Left lung (tissue), 4 donors: ENCODE measurements at regions not wholly inside any gene's neighbourhood (a gene's known extent, or its start where the extent isn't known, plus 50 kb on each side); places are given as distances from the start of the nearest gene placed in this dataset.
"Not testable (repeated sequence)": the region's sequence is repeated elsewhere in the genome, so short reads cannot be mapped to it uniquely, and the experiment has no call there.

Source experiments
- ATAC-seq: fragments of 200-7000 bp; cut with Tn5 transposase; one replicate; pipeline ENCODE4 v1.9.1; 2020; ENCODE audit warnings: moderate library complexity
- DNase-seq, 4 donors: peaks; one replicate each; pipeline ENCODE4 v3.0.0-alpha.2; 2013 to 2020
- H3K27ac ChIP-seq, 2 donors: fragments of 200-600 bp; sonication (generic) in 1 of 2; one replicate each; pipeline versions ENCODE4 v1.5.0 to v1.8.0; 2020 to 2021
- H3K27me3 ChIP-seq, 2 donors: fragments of 200-600 bp; sonication (generic) in 1 of 2; one replicate each; pipeline versions ENCODE4 v1.5.0 to v1.8.0; 2020 to 2021
- H3K36me3 ChIP-seq, 2 donors: fragments of 200-600 bp; sonication (generic) in 1 of 2; one replicate each; pipeline versions ENCODE4 v1.5.0 to v1.8.0; 2020 to 2021
- H3K4me1 ChIP-seq, 2 donors: fragments of 200-600 bp; one replicate each; pipeline ENCODE4 v1.8.0; 2021
- H3K4me3 ChIP-seq, 2 donors: fragments of 200-600 bp; sonication (generic) in 1 of 2; one replicate each; pipeline versions ENCODE4 v1.5.0 to v1.8.0; 2020 to 2021; ENCODE audit warnings: mild to moderate bottlenecking in 1 of 2
- H3K9me3 ChIP-seq, 2 donors: fragments of 200-600 bp; sonication (generic) in 1 of 2; one replicate each; pipeline versions ENCODE4 v1.5.0 to v1.8.0; 2020 to 2021
- CTCF ChIP-seq, 2 donors: fragments of 200-600 bp; sonication (generic) in 1 of 2; IDR thresholded peaks; one replicate each; pipeline versions ENCODE4 v1.5.0 to v1.8.0; 2021; ENCODE audit warnings: antibody characterized with exemption in 2 of 2
- intact Hi-C, 2 donors: fragments of 100-400 bp; cut with DNase I; formaldehyde crosslinking; loops; one replicate each; pipeline versions ENCODE4 v1.11.2 to v1.14.2; 2022
- donor health status: DM: no; HTN: yes; CAD: no.
- donor health status: DM: no; HTN: no; CAD: no.

DNA sequence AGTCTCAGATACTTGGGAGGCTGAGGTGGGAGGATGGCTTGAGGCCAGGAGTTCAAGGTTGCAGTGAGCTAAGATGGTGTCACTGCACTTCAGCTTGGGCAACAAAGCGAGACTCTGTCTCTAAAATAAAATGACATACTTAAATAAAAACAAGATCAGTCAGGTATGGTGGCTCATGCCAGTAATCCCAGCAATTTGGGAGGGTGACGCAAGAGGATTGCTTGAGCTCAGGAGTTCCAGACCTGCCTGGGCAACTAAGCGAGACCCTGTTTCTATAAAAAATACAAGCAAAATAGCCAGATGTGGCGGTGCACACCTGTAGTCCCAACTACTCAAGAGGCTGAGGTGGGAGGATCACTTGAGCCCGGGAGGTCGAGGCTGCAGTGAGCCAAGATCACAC, 149.6 kb downstream of the ZFP64 start:
- H3K27ac ChIP-seq = no peak overlapping the region
- no peaks in the 10 kb centered on the region for H3K36me3 ChIP-seq
- no peaks in the 10 kb centered on the region for H3K4me1 ChIP-seq
- no peak overlapping the region for H3K4me3 ChIP-seq
- no peak for TF ChIP-seq CTCF (IDR thresholded peaks at IDR 0.05)
- DNase-seq (no peak), ATAC-seq (no peak)
- intact Hi-C loops = no loop called here
- H3K9me3 ChIP-seq = no peaks in the 10 kb centered on the region
- H3K27me3 ChIP-seq = no peaks in the 10 kb centered on the region

GRCh38 chr20:52039790-52040189, 151.8 kb downstream of the ZFP64 start:
- H3K27ac ChIP-seq = no peak overlapping the region
- intact Hi-C loops = no loop called here
- TF ChIP-seq CTCF (IDR thresholded peaks at IDR 0.05) = no peak
- H3K4me3 ChIP-seq = no peak overlapping the region
- no peaks in the 10 kb centered on the region for H3K9me3 ChIP-seq
- DNase-seq = no peak
- H3K4me1 ChIP-seq = no peaks in the 10 kb centered on the region
- no peak for ATAC-seq
- no peaks in the 10 kb centered on the region for H3K27me3 ChIP-seq
- H3K36me3 ChIP-seq = no peaks in the 10 kb centered on the region

GRCh38 chr20:52038632-52039031, 152.9 kb downstream of the ZFP64 start:
- not testable (repeated sequence) for ATAC-seq

GRCh38 chr20:52037370-52037769, 154.2 kb downstream of the ZFP64 start:
- Histone ChIP-seq H3K36me3 (no peaks in the 10 kb centered on the region), H3K27me3 (no peaks in the 10 kb centered on the region), H3K4me3 (no peak overlapping the region), H3K9me3 (no peaks in the 10 kb centered on the region), H3K27ac (no peak overlapping the region), H3K4me1 (no peaks in the 10 kb centered on the region)
- intact Hi-C loops = no loop called here
- ATAC-seq (no peak), DNase-seq (no peak)
- TF ChIP-seq CTCF (IDR thresholded peaks at IDR 0.05) = no peak

More at GRCh38 chr20:52038632-52039031, 152.9 kb downstream of the ZFP64 start:
- DNase-seq, H3K36me3 ChIP-seq, H3K4me3 ChIP-seq, H3K27me3 ChIP-seq, intact Hi-C loops, H3K4me1 ChIP-seq, H3K9me3 ChIP-seq, H3K27ac ChIP-seq: not testable (repeated sequence)

DNA sequence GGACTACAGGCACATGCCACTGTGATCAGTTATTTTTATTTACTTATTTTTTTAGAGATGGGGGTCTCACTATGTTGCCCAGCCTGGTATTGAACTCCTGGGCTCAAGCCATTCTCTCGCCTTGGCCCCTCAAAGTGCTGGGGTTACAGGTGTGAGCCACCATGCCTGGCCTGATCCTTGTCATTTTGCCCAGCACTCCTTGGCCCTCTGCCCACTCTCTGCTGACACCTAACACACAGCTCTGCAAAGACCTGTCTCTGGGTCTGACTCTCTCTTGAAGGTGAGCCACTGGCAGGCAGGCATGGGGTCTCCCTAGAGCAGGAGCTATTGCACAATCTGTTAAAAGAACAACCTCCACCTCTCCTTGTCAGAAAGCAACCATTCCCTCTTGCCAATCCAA, 155.6 kb downstream of the ZFP64 start:
- intact Hi-C loops = no loop called here

More for the DNA sequence above, 155.6 kb downstream of the ZFP64 start:
- no peak for DNase-seq
- TF ChIP-seq CTCF (IDR thresholded peaks at IDR 0.05) = no peak
- Histone ChIP-seq H3K4me1 (peaks cover 0 to 4% of the 10 kb centered on the region in 2 donors), H3K4me3 (no peak overlapping the region), H3K27me3 (no peaks in the 10 kb centered on the region), H3K36me3 (no peaks in the 10 kb centered on the region), H3K27ac (no peak overlapping the region), H3K9me3 (no peaks in the 10 kb centered on the region)
- no peak for ATAC-seq
